ENCODE measurements at regions not wholly inside any gene's neighbourhood (a gene's known extent, or its start where the extent isn't known, plus 50 kb on each side); places are given as distances from the start of the nearest gene placed in this dataset.
"Not testable (repeated sequence)": the region's sequence is repeated elsewhere in the genome, so short reads cannot be mapped to it uniquely, and the experiment has no call there.

DNA sequence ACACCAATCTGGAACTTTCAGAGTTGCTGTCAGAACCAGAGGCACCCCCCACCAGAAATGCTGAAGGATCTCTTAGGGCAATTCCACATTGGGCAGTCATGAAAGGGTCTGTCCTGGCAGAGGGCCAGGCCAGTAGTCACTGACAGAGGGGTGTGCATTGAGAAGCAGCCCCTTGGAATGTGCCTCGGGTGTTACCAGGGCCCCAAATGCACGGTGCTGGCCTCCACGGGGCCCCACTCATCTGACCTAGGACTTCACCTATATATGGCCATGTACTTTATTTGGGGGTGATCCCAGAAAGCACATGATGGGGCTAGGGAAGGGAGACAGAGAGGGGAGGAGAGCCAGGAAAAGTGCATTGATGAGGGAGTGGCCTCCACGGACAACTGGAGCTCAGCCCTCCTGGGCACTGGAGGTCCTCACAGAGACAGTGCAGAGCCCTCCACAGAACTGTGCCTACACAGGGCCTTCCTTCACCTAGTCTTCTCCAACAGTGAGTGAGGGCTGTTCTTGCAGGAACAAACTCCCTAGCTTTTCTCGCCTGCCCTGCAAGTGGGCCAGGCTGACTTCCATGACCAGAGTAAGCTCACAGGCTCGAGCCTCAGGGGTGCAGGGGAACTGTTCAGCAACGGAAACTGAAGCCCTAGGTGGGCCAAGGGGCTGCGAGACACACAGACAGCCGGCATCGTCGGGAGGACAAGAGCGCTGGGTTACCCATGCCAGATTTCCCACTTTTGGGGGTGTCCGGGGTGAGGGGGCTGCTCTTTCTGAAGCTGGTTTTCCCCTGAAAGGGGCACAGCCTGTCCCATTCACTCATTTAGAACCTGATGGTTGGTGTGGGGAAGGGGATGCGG is 136.2 kb downstream of the HMX1 start:
- no peak for DNase-seq (ENCODE audit: low read depth)

GRCh38 chr4:8732681-8733243 is 138.9 kb downstream of the HMX1 start:
- no peak for DNase-seq (ENCODE audit: low read depth)

GRCh38 chr4:8732092-8732491 is 139.5 kb downstream of the CPZ start:
- DNase-seq (ENCODE audit: low read depth), result no peak

GRCh38 chr4:8731364-8731763 is 138.8 kb downstream of the CPZ start:
- DNase-seq (ENCODE audit: low read depth), result no peak

- no peak for DNase-seq (ENCODE audit: low read depth)
Observed at GRCh38 chr4:8730681-8731080, 138.1 kb downstream of the CPZ start.

- no peak for DNase-seq (ENCODE audit: low read depth)
Observed at GRCh38 chr4:8730159-8730558, 137.6 kb downstream of the CPZ start.

- no peak for DNase-seq (ENCODE audit: low read depth)
Observed at GRCh38 chr4:8729408-8730149, 137.0 kb downstream of the CPZ start.

- no peak for DNase-seq (ENCODE audit: low read depth)
Observed at GRCh38 chr4:8728536-8729407, 136.2 kb downstream of the CPZ start.

DNA sequence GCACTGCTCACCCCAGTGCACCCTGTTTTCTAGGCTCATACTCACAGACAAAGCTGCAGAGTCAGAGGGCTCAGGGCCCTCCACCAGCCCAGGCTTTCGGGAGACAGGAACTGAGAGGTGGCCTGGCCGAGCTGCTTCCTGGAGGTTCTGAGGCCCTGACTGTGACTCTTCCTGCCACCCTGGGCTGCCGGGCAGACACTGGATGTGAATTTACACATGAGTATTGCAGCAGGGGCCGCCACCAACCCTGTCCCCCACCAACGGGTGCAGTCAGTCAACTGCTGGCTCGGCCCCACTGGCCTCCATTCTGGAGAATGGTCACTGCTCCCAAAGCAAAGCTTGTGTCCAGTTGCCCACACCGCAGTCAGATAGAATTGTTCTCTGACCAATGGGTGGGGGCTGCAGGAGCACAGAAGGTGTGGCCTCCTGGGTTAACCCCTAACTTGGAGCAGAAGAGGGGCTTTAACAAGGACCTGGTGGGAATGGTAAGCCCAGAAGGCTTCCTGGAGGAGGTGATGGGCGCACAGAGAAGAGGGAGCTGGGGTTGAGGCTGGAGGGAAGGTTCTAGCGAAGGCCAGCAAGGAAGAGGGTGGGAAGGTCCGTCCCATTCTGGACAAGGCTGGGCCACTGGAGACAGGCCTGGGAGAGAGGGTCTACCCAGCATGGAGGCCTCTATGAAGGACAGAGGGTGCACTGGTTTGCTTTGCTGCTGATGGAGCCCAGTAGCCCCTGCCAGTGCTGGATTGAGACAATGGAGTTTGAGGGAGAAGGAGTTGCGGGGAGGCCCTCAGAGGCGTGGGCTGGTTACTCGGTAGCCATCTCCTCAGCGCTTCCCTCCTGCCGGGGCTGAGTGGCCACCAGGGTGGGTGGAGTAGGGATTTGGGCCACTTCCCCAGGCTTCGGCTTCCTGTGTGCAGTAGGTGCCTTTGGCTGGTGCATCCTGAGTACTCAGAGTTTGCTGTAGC is 135.3 kb downstream of the CPZ start:
- DNase-seq (ENCODE audit: low read depth), result no peak

DNA sequence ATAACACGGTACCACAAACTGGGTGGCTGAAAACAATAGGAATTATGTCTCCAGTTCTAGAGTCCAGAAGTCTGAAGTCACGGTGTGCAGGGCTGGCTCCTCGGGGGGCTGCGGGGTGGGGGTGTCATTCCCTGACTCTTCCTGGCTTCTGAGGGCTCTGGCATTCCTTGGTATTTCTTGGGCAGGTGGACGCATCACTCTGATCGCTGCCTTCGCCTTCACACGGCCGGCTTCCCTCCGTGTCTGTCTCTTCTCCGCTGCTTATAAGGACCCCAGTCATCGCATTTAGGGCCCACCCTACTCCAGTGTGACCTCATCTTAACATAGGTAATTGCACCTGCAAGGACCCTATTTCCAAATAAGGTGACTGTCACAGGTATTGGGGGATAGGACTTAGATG is 134.6 kb downstream of the CPZ start:
- DNase-seq (ENCODE audit: low read depth), result no peak

GRCh38 chr4:8726344-8726851 is 133.8 kb downstream of the CPZ start:
- no peak for DNase-seq (ENCODE audit: low read depth)

DNA sequence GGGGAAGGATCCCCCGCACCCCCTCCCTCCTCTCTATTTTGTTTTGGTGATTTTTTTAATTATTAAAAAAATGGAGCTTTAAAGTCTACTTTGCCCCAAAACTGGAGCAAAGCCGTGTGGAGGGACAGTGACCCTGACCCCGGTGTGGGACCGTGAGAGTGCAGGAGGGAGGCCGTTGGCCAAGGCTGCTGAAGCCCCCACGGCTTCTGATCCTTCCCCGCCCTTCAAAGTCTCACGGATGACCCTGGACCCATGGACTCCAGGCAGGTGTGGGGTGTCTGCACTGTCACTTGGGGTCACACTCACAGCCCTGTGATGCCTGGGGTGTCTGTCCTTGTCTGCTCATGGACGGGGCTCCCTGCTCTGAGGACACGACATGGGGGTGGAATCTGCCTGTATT is 133.3 kb downstream of the CPZ start:
- no peak for DNase-seq (ENCODE audit: low read depth)

DNA sequence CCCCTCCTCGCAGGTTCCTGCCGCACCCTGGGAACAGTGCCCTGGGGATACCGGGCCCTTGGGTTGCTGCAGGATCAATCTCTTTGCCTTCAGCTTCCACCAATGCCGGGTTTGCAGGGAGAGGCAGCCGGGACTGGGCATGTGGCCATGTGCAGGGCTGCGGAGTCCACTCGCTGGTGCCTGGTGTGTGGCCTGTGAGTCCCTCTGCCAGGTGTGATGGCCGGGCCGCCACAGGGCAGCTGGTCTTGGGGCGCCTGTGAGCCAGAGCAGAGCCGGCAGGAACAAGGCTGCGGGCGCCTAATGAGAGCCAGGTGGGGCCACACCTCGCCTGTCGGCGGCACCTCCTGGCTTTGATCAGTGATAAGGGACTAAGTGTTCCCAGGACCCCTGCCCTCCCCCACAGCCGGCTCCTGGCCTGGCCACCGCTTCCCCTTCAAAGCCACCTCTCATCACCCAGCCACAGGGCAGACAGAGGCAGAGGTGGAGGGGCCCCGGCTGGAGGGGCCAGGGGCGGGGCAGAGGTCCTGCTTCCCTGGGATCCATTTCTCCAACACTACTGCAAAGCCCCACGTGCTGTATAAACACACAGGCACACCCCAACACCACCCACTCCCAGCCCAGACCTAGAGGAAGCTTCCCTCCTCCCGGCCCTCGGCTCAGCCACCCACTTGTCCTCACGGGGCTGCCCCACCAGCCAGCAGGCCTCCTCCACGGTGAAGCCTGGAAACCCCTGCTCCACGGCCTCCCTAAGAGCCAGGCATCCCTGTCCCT is 132.7 kb downstream of the CPZ start:
- DNase-seq (ENCODE audit: low read depth), result no peak

DNA sequence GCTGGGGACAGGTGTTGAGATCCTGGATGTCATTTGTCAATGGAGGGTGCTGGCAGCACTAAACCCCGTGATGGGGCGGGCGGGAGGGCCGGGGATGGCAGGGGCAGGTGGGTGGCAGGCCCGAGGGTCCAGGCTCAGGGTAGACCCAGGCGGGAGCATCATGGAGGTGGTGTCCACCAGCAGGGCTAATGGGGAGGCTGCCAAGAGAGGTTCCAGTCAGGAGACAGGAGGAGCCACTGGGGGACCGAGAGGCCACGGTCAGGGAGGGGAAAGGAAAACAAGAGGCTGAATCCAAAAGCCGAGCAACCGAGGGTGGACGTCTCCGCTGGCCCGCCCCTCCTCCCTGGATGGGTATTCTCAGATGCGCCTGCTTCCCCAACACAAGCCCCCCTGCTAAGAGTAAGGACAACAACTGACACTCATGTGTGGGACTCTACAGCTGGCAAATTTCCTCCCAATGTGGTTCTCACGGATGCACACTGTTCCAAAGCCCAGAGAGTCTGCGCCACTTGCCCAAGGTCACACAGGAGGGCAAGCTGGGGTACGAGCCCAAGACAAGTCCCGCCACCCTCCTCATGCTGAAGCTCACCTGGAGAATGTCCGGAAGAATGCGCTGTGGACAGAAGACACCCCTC is 132.0 kb downstream of the CPZ start:
- no peak for DNase-seq (ENCODE audit: low read depth)

- no peak for DNase-seq (ENCODE audit: low read depth)
Observed at GRCh38 chr4:8723222-8723980, 130.8 kb downstream of the CPZ start.

DNA sequence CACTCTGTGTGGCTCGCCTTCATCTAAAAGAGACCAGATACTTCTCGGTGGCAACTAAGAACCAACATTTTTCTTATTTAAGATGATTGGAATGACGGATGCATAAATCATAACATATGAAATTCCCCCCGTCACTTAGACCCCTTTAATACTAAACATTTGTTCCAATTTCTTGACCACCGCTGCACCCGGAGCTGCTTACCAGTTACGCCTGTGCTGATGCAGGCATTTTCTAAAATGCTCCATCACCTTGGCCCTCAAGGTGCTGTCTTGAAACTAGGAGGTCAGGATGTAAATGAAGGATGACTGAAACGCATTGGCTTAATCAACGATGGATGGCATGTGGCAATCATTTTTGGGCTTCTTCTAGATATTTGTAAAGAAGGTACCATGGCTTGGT is 130.0 kb downstream of the CPZ start:
- DNase-seq (ENCODE audit: low read depth), result no peak

- no peak for DNase-seq (ENCODE audit: low read depth)
Observed at GRCh38 chr4:8721621-8722020, 129.1 kb downstream of the CPZ start.

- no peak for DNase-seq (ENCODE audit: low read depth)
Observed at GRCh38 chr4:8719421-8719820, 126.9 kb downstream of the CPZ start.

DNA sequence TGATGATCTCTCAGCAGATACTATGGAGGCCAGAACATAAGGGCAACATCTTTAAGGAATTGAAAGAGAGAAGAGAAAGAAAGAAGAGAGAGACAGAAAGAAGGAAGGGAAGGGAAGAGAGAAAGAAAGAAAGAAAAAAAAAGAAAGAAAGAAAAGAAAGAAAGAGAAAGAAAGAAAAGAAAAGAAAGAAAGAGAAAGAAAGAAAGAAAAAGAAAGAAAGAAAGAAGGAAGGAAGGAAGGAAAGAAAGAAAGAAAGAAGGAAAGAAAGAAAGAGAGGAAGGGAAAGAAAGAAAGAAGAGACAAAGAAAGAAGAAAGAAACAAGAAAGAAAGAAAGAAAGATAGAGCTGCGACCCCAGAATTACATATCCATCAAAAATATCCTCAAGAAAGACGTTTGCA is 124.9 kb downstream of the CPZ start:
- DNase-seq (ENCODE audit: low read depth), result not testable (repeated sequence)
